ENCODE measurements at regions not wholly inside any gene's neighbourhood (a gene's known extent, or its start where the extent isn't known, plus 50 kb on each side); places are given as distances from the start of the nearest gene placed in this dataset.

DNA sequence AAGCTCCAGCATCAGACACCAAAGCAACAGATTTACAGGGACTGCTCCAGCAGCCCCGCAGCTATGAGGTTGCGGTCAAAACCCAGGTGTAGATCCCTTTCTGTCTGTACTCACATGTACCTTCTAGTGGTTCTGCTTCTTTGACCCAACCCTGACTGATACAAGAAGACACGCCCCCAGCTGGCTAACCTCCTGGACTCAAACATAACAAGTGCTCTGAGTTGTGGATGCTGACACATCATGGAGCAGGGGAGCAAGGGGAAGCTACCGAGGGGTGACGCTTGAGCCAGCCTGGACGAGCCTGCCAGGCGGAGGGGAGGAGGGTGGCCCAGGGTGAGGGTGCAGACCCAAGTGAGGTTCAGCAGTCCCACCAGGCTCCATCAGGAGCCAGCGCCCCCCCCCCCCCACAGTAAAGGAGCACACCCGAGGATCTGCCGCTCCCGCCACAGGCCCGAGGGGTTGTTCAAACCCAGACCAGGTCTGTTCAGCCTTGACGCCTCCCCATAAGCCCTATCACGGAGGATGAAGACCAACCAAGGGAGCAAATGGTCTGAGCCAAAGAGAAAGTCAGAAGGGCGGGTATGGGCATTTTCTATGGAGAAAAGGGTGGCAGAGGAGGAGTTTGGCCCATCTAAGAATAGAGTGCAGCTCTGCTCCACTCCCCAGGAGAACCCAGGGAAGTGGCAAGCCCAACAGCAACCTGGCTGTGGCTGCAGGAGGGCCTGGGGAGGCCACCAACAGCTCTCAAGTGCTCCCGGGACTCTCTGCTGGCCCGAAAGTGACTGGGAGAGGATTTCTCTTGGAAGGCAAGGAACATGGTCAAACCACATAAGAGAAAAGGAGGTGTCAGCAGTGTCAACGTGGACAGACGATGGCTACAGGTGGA, 229.4 kb downstream of the BCL11B start:
- DNase-seq (ENCODE audit: low read depth in 1 of 2, low spot score in 1 of 2), result no peak

DNA sequence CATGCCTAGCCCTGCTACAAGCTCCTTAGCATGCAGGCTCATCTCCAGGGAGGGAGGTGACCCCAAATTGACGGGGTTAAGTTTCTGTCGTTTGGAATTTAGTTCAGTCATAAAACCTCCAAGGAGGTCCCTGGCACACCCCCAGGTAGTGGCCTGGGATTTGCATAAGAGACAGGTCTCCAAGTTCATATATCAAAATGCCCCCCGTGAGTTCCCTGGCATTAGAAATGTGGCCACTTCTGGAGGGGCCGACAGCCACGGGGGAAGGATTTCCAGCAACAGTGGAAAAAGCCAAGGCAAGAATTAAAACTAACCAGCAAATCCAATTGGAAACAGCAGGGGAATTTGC, 228.8 kb downstream of the BCL11B start:
- no peak for DNase-seq (ENCODE audit: low read depth in 1 of 2, low spot score in 1 of 2)

DNA sequence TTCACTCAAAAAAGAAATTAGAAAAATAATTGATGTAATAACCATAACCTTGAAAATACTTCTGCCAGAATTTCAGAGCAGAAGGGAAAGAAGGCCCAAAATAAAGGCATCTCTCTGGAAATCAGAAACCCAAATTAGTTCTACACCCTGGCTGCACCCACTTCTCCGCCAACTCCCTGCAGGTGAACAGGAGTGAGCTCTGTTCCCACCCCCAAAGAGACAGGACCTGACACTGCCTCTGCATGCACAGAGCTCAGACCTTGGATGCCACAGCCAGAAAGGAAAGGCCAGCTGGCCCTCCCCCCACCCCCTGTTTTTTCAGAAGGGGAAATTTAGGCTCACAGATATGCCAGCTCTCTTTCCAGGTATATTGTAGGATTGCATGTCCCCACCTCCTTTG, 228.2 kb downstream of the BCL11B start:
- no peak for DNase-seq (ENCODE audit: low read depth in 1 of 2, low spot score in 1 of 2)

- DNase-seq (ENCODE audit: low read depth in 1 of 2, low spot score in 1 of 2), result no peak
These were observed 224.5 kb downstream of the BCL11B start for GRCh38 chr14:99047441-99048031.

GRCh38 chr14:99050309-99050708, 221.7 kb downstream of the BCL11B start:
- no peak for DNase-seq (ENCODE audit: low read depth in 1 of 2, low spot score in 1 of 2)

- no peak for DNase-seq (ENCODE audit: low read depth in 1 of 2, low spot score in 1 of 2)
These were observed 219.5 kb downstream of the BCL11B start for GRCh38 chr14:99052467-99052866.

- no peak for DNase-seq (ENCODE audit: low read depth in 1 of 2, low spot score in 1 of 2)
These were observed 217.0 kb downstream of the BCL11B start for GRCh38 chr14:99055019-99055418.

- no peak for DNase-seq (ENCODE audit: low read depth in 1 of 2, low spot score in 1 of 2)
These were observed 216.2 kb downstream of the BCL11B start for GRCh38 chr14:99055816-99056215.

- DNase-seq (ENCODE audit: low read depth in 1 of 2, low spot score in 1 of 2), result no peak
These were observed 214.4 kb downstream of the BCL11B start for GRCh38 chr14:99057576-99058083.

DNA sequence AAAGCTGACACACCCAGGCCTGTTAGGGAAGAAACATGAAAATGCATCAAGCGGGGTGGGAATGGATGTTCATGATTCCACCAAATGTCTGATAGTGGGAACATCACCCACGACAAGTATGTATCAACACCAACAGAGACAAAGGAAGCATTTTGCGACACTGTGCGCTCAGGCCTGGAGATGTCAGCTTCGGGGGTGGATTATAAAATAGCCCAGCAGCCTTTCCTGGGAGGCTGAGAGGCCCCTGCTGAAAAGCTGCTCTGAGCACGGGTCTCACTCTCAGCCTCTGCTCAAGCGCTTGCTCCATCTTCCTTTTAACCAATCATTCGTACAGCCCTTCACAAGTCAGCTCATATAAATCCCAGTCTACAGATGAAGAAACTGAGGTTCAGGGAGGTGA, 213.5 kb downstream of the BCL11B start:
- no peak for DNase-seq (ENCODE audit: low read depth in 1 of 2, low spot score in 1 of 2)

GRCh38 chr14:99062216-99062615, 209.8 kb downstream of the BCL11B start:
- no peak for DNase-seq (ENCODE audit: low read depth in 1 of 2, low spot score in 1 of 2)

- DNase-seq (ENCODE audit: low read depth in 1 of 2, low spot score in 1 of 2), result no peak
These were observed 209.1 kb downstream of the BCL11B start for GRCh38 chr14:99062772-99063418.

- no peak for DNase-seq (ENCODE audit: low read depth in 1 of 2, low spot score in 1 of 2)
These were observed 208.3 kb downstream of the BCL11B start for GRCh38 chr14:99063620-99064225.

DNA sequence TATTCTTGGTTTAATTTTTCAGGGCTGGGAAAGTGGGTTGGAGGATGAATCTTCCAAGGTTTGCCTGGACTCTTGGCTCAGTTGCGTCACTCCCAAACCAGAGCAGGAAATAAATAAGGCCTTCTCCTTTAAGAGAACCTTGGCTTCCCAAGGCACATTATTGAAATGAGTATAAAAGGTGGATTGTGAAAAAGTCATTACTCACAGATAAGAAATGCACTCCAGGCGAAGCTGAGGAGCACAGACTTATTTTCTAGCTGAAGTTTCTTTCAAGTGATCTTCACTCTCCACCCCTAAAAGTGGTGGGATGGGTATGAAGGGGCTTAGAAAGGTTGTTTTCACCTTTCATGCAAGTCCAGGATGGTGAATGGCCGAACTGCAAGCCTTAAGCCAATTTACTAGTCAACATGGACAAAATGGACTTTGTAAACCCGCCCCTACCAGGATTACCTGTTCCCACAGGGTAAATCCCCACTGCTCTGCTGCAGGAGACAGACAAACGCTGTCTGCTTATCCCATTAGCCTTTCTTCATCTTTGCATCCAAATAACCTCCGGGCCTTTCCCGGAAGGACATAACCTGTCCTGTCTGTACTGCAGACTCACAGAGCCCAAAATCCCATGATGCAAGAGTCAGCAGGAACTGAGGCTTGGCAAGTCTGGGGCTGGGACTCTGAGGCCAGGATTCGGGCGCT, 207.6 kb downstream of the BCL11B start:
- DNase-seq (ENCODE audit: low read depth in 1 of 2, low spot score in 1 of 2), result no peak

DNA sequence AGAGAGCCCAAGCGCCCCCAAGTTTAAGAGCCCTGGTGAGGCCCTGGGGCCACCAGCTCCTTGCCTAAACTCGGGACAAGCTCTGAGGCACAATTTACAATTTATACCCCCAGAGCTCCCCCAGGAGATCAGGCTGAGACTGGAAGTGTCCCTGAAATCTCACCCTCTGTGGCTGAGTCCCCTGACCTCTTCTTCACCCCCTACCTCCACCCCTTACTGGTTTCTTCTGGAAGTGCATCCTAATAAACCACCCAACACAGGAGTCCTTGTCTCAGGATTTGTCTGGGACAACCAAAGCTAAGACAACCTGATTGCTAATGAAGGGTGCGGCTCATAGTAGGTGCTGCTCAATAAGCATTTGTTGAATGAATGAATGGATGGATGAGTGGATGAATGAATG, 206.4 kb downstream of the BCL11B start:
- DNase-seq (ENCODE audit: low read depth in 1 of 2, low spot score in 1 of 2), result no peak

DNA sequence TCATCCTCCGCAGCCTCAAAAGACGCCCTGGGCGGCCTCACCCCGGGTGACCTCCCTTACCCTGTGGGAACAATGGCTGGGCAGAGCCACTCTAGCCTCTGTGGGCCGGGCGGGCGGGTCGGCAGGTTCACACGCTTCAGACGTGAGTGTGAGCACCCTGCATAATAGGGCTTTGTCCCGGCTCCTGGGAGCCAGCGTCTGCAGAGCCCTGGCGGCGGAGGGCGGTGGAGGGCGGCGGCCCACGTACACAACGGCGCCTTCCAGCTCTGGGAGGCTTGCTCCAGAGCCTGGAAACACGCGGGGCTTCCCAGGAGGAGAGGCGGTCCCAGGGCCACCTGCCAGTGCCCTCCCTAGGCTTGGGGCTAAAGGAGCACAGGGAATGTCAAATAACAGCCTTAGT, 205.6 kb downstream of the BCL11B start:
- DNase-seq (ENCODE audit: low read depth in 1 of 2, low spot score in 1 of 2), result no peak

GRCh38 chr14:99067141-99067920, 204.7 kb downstream of the BCL11B start:
- DNase-seq (ENCODE audit: low read depth in 1 of 2, low spot score in 1 of 2), result no peak

DNA sequence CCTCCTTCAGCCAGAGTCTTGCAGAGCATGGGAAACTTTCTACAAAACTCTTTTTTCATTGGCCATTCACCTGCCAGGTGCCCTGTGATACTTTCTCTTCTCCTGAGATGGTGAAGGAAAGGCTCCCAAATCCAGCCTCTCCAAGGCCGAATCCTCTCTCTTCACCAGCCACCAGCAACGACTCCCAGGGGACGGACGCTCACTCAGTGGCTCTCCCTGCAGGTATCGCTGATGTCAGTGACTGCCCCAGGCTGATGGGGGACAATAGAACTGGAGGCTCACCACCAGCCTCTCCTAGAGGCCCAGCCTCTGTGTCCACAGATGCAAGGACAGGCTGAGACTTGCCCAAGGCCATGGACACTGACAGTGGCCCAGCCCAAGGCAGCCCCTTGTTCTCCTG, 204.1 kb downstream of the BCL11B start:
- no peak for DNase-seq (ENCODE audit: low read depth in 1 of 2, low spot score in 1 of 2)

GRCh38 chr14:99069946-99070345, 202.1 kb downstream of the BCL11B start:
- no peak for DNase-seq (ENCODE audit: low read depth in 1 of 2, low spot score in 1 of 2)

GRCh38 chr14:99072433-99072832, 199.6 kb downstream of the BCL11B start:
- no peak for DNase-seq (ENCODE audit: low read depth in 1 of 2, low spot score in 1 of 2)
